HG02943 (cell line): ENCODE measurements at regions not wholly inside any gene's neighbourhood (a gene's known extent, or its start where the extent isn't known, plus 50 kb on each side); places are given as distances from the start of the nearest gene placed in this dataset.

Source experiments
- ATAC-seq: cut with Tn5 transposase; IDR thresholded peaks from one replicate; pipeline ENCODE4 v1.9.1; 2021; ENCODE audit warnings: mild to moderate bottlenecking, low read depth, moderate library complexity; ENCODE audit not compliant: unreplicated experiment

- ATAC-seq: no peak
Measured at GRCh38 chr2:145650226-145650625, 1130.3 kb upstream of the ZEB2 start.

DNA sequence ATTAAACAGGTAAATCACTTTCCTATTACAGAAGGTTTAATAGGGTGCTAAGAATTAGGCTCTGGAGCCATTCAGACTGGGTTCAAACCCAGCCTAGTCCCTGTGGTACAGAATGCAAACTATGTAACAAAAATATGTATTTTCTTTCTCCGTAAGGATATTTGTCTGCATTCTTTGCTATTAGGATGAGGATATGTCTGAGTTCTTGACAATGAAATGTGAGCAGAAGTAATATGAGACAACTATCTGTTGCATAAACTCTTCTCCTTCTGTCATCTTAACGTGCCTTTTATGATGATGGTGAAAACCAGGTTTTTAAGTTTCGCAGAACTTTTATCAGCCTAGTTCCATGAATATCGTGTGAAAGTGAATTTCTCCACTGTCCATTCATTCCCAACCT is 1129.1 kb upstream of the ZEB2 start:
- no peak for ATAC-seq

DNA sequence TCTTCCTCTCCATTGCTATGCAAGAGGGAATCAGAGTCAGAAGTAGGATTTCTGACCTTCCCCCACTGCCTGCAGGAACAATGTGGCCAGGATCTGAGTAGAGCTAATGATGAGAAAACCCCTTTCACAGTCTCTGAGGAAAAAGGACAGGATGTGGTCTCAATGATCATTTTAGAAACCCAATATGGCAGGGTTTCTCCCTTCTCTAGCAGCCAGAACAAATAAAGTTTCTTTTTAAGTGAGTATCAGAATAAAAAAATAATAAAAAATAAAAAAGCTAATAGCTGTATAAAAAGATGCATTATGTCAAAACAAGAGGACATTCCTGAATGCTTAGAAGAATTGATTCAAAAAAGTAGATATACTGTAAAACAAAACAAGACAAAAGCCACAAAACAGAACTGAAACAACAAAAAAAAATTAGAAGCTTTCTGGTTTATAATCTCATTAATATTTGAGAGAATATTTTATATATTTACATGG is 1124.9 kb upstream of the ZEB2 start:
- peak; percentile 98 for ATAC-seq

DNA sequence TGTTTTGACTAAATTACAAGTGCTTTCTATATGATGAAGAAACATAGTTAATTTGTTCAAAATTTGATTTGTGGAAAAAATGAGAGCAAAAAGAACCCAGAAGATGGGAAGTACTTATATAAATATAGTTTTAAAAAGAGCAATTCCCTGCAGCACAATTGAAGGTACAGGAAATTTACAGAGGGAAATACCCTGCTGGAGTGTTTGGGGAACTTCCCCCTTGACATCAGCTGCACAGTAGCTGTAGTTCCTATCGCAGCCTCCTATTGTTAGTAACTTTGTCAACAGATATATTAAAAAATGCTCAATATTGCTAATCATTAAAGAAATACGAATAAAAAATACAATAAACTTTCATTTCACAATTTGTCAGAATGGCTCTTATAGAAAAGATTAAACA is 1118.8 kb upstream of the ZEB2 start:
- no peak for ATAC-seq

DNA sequence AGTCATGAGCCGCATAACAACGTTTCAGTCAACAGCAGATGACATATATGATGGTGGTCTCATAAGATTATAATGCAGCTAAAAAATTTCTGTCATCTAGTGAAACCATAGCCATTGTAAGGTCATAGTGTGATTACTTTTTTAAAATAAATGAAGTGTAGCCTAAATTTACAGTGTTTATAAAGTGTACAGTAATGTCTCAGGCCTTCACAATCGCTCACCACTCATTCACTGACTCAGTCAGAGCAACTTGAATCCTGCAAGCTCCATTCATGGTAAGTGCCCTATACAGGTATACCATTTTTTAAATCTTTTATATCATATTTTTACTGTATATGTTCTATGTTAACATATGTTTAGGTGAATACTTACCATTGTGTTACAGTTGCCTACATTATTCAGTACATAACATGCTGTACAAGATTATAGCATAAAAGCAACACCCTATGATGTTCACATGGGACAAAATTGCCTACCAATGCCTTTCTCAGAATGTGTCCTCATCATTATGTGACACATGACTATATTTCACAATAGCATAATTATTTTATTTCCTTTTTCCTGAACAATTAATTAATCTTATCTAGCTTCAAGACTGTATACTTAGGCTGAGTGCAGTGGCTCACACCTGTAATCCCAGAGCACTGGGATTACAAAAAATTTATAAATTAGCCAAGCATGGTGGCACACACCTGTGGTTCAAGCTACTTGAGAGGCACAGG is 1115.9 kb upstream of the ZEB2 start:
- ATAC-seq: no peak

DNA sequence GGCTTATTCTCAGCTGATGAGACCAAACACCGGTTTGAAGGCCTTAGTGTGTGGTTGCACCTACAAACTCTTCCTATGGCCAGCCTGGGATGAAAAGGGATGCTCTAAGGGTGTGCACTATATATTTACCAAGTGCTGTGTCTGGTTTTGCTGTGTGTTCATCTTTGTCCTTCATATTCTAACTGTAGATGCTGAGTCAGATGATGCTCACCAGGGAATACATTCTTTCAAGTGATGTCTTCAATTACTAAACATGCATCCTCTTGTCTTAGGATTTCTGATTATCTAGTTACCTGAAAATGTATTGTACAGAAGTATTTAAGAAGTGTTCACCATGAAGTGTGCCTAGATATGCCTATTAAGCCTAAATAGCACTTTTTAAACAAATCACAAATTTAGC is 1111.6 kb upstream of the ZEB2 start:
- no peak for ATAC-seq

DNA sequence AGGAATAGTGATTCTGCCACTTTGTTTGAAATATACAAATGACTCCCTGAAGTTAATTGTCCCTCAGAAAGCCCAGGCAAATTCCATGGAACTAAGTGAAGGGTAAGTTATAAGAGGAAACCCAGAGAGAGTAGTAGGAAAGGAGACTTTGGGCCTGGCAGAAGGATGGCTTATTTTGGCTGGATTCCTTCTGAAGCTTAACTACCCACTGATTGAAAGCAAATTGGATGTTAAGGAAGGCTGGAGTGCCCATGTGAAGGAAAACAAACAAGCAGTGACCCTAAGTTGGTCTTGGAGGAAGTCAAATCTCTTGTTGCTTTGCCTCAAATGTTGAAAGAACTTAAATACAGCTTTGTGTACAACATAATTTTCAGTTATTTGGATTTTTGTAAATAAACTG is 1106.4 kb upstream of the ZEB2 start:
- ATAC-seq: no peak

- no peak for ATAC-seq
Measured at GRCh38 chr2:145625111-145625510, 1105.2 kb upstream of the ZEB2 start.

DNA sequence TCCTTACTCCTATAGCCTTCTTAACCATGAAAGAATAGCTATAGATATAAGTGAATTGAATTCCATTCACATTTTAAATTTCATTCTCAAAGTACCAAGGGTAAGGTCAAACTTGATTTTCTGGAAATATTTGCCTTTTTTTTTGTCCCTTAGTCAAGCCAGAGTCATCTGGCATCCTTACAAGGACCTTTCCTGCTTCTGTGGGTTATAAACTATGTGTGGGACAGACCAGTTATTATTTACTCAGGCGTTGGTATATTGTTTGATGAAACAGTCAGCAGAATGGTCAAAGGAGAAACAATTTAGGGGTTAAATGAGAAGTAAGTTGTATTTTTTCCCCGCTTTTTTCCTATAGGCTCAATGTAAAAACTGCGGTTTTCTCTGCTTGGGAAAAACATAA is 1103.2 kb upstream of the ZEB2 start:
- no peak for ATAC-seq

- ATAC-seq: no peak
Measured at GRCh38 chr2:145622285-145622684, 1102.4 kb upstream of the ZEB2 start.

DNA sequence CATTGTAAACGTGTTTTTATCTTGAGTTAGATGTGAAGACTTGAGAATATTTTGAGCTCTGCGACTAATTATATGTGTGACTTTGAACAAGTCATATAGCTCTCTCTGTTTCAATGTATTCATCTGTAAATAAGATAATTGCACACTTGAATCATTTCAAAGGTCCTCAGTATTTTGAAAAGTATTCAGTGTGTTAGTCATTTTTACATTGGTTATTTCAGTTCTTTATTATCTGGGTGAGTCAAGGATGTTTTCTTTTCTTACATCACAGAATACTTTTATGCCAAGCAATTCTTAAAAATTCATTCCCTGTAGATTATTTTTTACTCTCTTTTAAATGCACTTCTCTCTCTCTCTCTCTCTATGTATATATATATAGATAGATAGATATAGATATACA is 1098.0 kb upstream of the ZEB2 start:
- no peak for ATAC-seq

DNA sequence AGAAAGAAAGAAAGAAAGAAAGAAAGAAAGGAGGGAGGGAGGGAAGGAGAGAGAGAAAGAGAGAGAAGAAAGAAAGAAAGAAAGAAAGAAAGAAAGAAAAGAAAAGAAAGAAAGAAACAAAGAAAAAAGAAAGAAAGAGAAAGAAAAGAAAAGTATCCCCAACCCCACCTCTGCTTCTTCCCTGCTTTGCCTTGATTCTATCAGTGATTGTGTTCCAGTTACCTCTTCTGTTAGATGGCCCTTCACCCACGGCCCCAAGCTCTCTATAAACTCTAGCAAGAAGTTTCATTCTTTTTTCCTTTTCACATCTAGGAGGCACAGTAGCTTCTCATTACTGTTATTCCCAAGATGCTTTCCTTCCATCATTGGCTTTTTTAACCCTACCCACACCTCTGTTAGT is 1097.5 kb upstream of the ZEB2 start:
- no peak for ATAC-seq

DNA sequence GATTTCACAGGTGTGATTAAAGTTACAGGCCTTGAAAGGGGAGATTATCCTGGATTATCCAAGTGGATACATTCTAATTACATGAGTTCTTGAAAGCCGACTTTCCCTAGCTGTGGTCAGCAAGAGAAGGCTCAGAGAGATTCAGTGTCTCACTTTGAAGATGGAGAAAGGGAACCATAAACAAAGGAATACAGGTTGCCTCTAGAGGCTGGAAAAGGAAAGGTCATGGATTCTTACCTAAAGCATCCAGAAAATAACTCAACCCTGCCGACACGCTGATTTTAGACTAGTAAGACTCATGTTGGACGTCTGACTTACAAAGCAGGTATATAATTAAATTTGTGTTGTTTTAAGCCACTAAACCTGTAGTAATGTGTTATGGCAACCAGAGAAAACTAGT is 1095.7 kb upstream of the ZEB2 start:
- ATAC-seq: no peak

DNA sequence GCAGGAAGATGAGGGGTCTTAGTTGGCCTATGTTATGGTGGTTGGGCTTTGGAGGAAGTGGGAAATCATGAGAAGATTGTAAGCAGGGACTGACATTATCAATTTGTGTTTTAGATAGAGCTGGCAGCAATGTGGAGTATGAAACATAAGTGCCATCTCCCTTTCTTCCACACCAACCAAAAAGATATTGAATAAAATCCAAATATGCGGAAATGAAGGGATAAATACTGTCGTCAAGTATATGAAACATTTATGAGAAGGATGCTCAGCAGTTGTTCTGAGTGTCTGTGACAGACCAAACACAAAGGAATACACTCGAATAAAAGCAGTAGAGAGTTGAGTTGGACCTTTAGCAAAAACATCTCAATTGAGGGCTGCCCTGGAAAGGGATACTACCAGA is 1090.0 kb upstream of the ZEB2 start:
- ATAC-seq: no peak

GRCh38 chr2:145601361-145601925 is 1081.5 kb upstream of the ZEB2 start:
- ATAC-seq: no peak

GRCh38 chr2:145600811-145601210 is 1080.9 kb upstream of the ZEB2 start:
- no peak for ATAC-seq

- ATAC-seq: no peak
Measured at GRCh38 chr2:145599756-145600155, 1079.8 kb upstream of the ZEB2 start.

- ATAC-seq: no peak
Measured at GRCh38 chr2:145598434-145598833, 1078.5 kb upstream of the ZEB2 start.

GRCh38 chr2:145597809-145598208 is 1077.9 kb upstream of the ZEB2 start:
- no peak for ATAC-seq

- no peak for ATAC-seq
Measured at GRCh38 chr2:145597006-145597405, 1077.1 kb upstream of the ZEB2 start.

GRCh38 chr2:145596416-145596815 is 1076.5 kb upstream of the ZEB2 start:
- ATAC-seq: no peak

GRCh38 chr2:145595296-145595695 is 1075.4 kb upstream of the ZEB2 start:
- no peak for ATAC-seq
